Mammary epithelial cell (primary cell): ENCODE measurements at regions not wholly inside any gene's neighbourhood (a gene's known extent, or its start where the extent isn't known, plus 50 kb on each side); places are given as distances from the start of the nearest gene placed in this dataset.

Experiments
- CTCF ChIP-seq, 2 donors: IDR thresholded peaks in 1 of 2; conservative IDR thresholded peaks in 1 of 2; 2 replicates each; pipeline ENCODE4 v1.5.1; 2011 to 2012; ENCODE audit warnings: inconsistent platforms in 2 of 2, low read length in 2 of 2, mild to moderate bottlenecking in 2 of 2, control low read depth in 1 of 2, low read depth in 1 of 2; ENCODE audit not compliant: insufficient read depth in 1 of 2; ENCODE audit errors: extremely low read depth in 1 of 2
- EZH2 ChIP-seq: IDR thresholded peaks from 2 replicates; pipeline ENCODE4 v1.6.1; 2012; ENCODE audit warnings: low read length, inconsistent platforms, borderline replicate concordance

- TF ChIP-seq CTCF (conservative IDR thresholded peaks at IDR 0.05 in 1 of 2, IDR thresholded peaks at IDR 0.05 in 1 of 2; ENCODE audit: extremely low read depth in 1 of 2, insufficient read depth in 1 of 2, low read depth in 1 of 2, low read length in 2 of 2): no peak
- no peak for TF ChIP-seq EZH2
Measured at GRCh38 chr2:66761826-66762225, 326.9 kb downstream of the MEIS1 start.
